MG63 (cell line): ENCODE measurements at regions not wholly inside any gene's neighbourhood (a gene's known extent, or its start where the extent isn't known, plus 50 kb on each side); places are given as distances from the start of the nearest gene placed in this dataset.
A peak's percentile ranks its signal among the peaks of the same experiment; 100 is the strongest.
"Not testable (repeated sequence)": the region's sequence is repeated elsewhere in the genome, so short reads cannot be mapped to it uniquely, and the experiment has no call there.

Source experiments
- DNase-seq: peaks from one replicate; pipeline ENCODE4 v3.0.0-alpha.2; 2020
- H3K27me3 ChIP-seq: fragments of 250-450 bp; sonication (Bioruptor Pico); 2 replicates; pipeline ENCODE4 v1.5.1; 2020; ENCODE audit warnings: mild to moderate bottlenecking, moderate library complexity
- H3K36me3 ChIP-seq: fragments of 250-450 bp; sonication (Bioruptor Pico); 2 replicates; pipeline ENCODE4 v1.5.1; 2020; ENCODE audit warnings: mild to moderate bottlenecking, moderate library complexity
- H3K4me3 ChIP-seq: fragments of 250-450 bp; sonication (Bioruptor Pico); 2 replicates; pipeline ENCODE4 v1.5.1; 2020; ENCODE audit warnings: mild to moderate bottlenecking, moderate library complexity
- H3K9me3 ChIP-seq: fragments of 250-450 bp; sonication (Bioruptor Pico); 2 replicates; pipeline ENCODE4 v1.5.1; 2020; ENCODE audit warnings: mild to moderate bottlenecking, moderate library complexity

GRCh38 chr7:17084166-17084475, 202.3 kb upstream of the AGR3 start:
- Histone ChIP-seq H3K36me3 (no peaks in the 10 kb centered on the region), H3K27me3 (no peaks in the 10 kb centered on the region), H3K9me3 (peaks cover 7% of the 10 kb centered on the region), H3K4me3 (no peak overlapping the region)
- no peak for DNase-seq

- H3K4me3 ChIP-seq = no peak overlapping the region
- no peaks in the 10 kb centered on the region for H3K36me3 ChIP-seq
- H3K27me3 ChIP-seq = no peaks in the 10 kb centered on the region
- peaks cover 7% of the 10 kb centered on the region for H3K9me3 ChIP-seq
- no peak for DNase-seq
Measured at GRCh38 chr7:17085186-17085585, 203.4 kb upstream of the AGR3 start.

GRCh38 chr7:17086403-17086802, 204.6 kb upstream of the AGR3 start:
- DNase-seq = no peak
- H3K4me3 ChIP-seq = no peak overlapping the region
- no peaks in the 10 kb centered on the region for H3K36me3 ChIP-seq
- no peaks in the 10 kb centered on the region for H3K27me3 ChIP-seq
- peaks cover 5% of the 10 kb centered on the region; the same call in 1 of the 2 replicates for H3K9me3 ChIP-seq

- H3K27me3 ChIP-seq = no peaks in the 10 kb centered on the region
- peak; percentile 29 for DNase-seq
- H3K36me3 ChIP-seq = no peaks in the 10 kb centered on the region
- H3K9me3 ChIP-seq = no peaks in the 10 kb centered on the region
- H3K4me3 ChIP-seq = no peak overlapping the region
Measured at GRCh38 chr7:17090751-17091150, 207.7 kb upstream of the AHR start.

- no peaks in the 10 kb centered on the region for H3K27me3 ChIP-seq
- no peaks in the 10 kb centered on the region for H3K9me3 ChIP-seq
- no peak for DNase-seq
- H3K36me3 ChIP-seq = no peaks in the 10 kb centered on the region
- H3K4me3 ChIP-seq = no peak overlapping the region
Measured at GRCh38 chr7:17093461-17093860, 205.0 kb upstream of the AHR start.

GRCh38 chr7:17094963-17095574, 203.4 kb upstream of the AHR start:
- DNase-seq = peak; percentile 98
- Histone ChIP-seq H3K27me3 (no peaks in the 10 kb centered on the region), H3K36me3 (no peaks in the 10 kb centered on the region), H3K9me3 (no peaks in the 10 kb centered on the region), H3K4me3 (no peak overlapping the region)

GRCh38 chr7:17095931-17096330, 202.5 kb upstream of the AHR start:
- DNase-seq = peak; percentile 11
- Histone ChIP-seq H3K4me3 (no peak overlapping the region), H3K27me3 (no peaks in the 10 kb centered on the region), H3K36me3 (no peaks in the 10 kb centered on the region), H3K9me3 (no peaks in the 10 kb centered on the region)

GRCh38 chr7:17097668-17098297, 200.7 kb upstream of the AHR start:
- H3K36me3 ChIP-seq = no peaks in the 10 kb centered on the region
- no peak for DNase-seq
- no peak overlapping the region for H3K4me3 ChIP-seq
- peaks cover 5% of the 10 kb centered on the region for H3K9me3 ChIP-seq
- no peaks in the 10 kb centered on the region for H3K27me3 ChIP-seq

- Histone ChIP-seq H3K9me3 (peaks cover 5% of the 10 kb centered on the region), H3K4me3 (no peak overlapping the region), H3K27me3 (no peaks in the 10 kb centered on the region), H3K36me3 (no peaks in the 10 kb centered on the region)
- no peak for DNase-seq
Measured at GRCh38 chr7:17098515-17098914, 199.9 kb upstream of the AHR start.

- no peaks in the 10 kb centered on the region for H3K36me3 ChIP-seq
- no peak overlapping the region for H3K4me3 ChIP-seq
- peak; percentile 42 for DNase-seq
- peaks cover 5% of the 10 kb centered on the region for H3K9me3 ChIP-seq
- no peaks in the 10 kb centered on the region for H3K27me3 ChIP-seq
Measured at GRCh38 chr7:17099083-17099973, 199.1 kb upstream of the AHR start.

GRCh38 chr7:17099974-17100509, 198.4 kb upstream of the AHR start:
- DNase-seq, H3K4me3 ChIP-seq, H3K36me3 ChIP-seq, H3K9me3 ChIP-seq, H3K27me3 ChIP-seq: not testable (repeated sequence)

- Histone ChIP-seq H3K27me3 (no peaks in the 10 kb centered on the region), H3K9me3 (peaks cover 5% of the 10 kb centered on the region), H3K4me3 (no peak overlapping the region), H3K36me3 (no peaks in the 10 kb centered on the region)
- DNase-seq = no peak
Measured at GRCh38 chr7:17101207-17101696, 197.2 kb upstream of the AHR start.

- DNase-seq = no peak
- Histone ChIP-seq H3K27me3 (no peaks in the 10 kb centered on the region), H3K36me3 (0 out of 2 replicates have a peak, but pooled peaks cover 3% of the 10 kb centered on the region), H3K4me3 (no peak overlapping the region), H3K9me3 (peaks cover 5% of the 10 kb centered on the region)
Measured at GRCh38 chr7:17103170-17103569, 195.3 kb upstream of the AHR start.

- Histone ChIP-seq H3K4me3 (no peak overlapping the region), H3K36me3 (0 out of 2 replicates have a peak, but pooled peaks cover 3% of the 10 kb centered on the region), H3K27me3 (no peaks in the 10 kb centered on the region), H3K9me3 (peaks cover 5% of the 10 kb centered on the region)
- no peak for DNase-seq
Measured at GRCh38 chr7:17103984-17104383, 194.5 kb upstream of the AHR start.

- H3K4me3 ChIP-seq = no peak overlapping the region
- no peaks in the 10 kb centered on the region for H3K27me3 ChIP-seq
- 0 out of 2 replicates have a peak, but pooled peaks cover 3% of the 10 kb centered on the region for H3K36me3 ChIP-seq
- DNase-seq = no peak
- peaks cover 5% of the 10 kb centered on the region for H3K9me3 ChIP-seq
Measured at GRCh38 chr7:17104419-17104818, 194.0 kb upstream of the AHR start.

- Histone ChIP-seq H3K27me3 (no peaks in the 10 kb centered on the region), H3K9me3 (peaks cover 5% of the 10 kb centered on the region), H3K36me3 (peaks cover 9% of the 10 kb centered on the region; the same call in 1 of the 2 replicates), H3K4me3 (no peak overlapping the region)
- DNase-seq = peak; percentile 15
Measured at GRCh38 chr7:17105701-17106100, 192.8 kb upstream of the AHR start.

GRCh38 chr7:17108049-17108584, 190.3 kb upstream of the AHR start:
- peaks cover 9% of the 10 kb centered on the region; the same call in 1 of the 2 replicates for H3K36me3 ChIP-seq
- H3K4me3 ChIP-seq = no peak overlapping the region
- H3K9me3 ChIP-seq = no peaks in the 10 kb centered on the region
- DNase-seq = no peak
- no peaks in the 10 kb centered on the region for H3K27me3 ChIP-seq
